GDM1 (cell line): ENCODE measurements at regions not wholly inside any gene's neighbourhood (a gene's known extent, or its start where the extent isn't known, plus 50 kb on each side); places are given as distances from the start of the nearest gene placed in this dataset.
"Not testable (repeated sequence)": the region's sequence is repeated elsewhere in the genome, so short reads cannot be mapped to it uniquely, and the experiment has no call there.

Experiments used
- DNase-seq: peaks from one replicate; lab custom pipeline; 2025; lab: John Stamatoyannopoulos, UW

GRCh38 chr6:131430531-131430930 lies 142.5 kb upstream of the ARG1 start:
- DNase-seq: no peak

GRCh38 chr6:131431718-131432117 lies 141.3 kb upstream of the ARG1 start:
- no peak for DNase-seq

- no peak for DNase-seq
Measured at GRCh38 chr6:131433927-131434326, 139.1 kb upstream of the ARG1 start.

GRCh38 chr6:131436358-131436757 lies 136.7 kb upstream of the ARG1 start:
- no peak for DNase-seq

- DNase-seq: no peak
Measured at GRCh38 chr6:131443014-131443413, 130.0 kb upstream of the ARG1 start.

GRCh38 chr6:131443514-131443913 lies 129.5 kb upstream of the ARG1 start:
- DNase-seq: no peak

GRCh38 chr6:131445356-131445755 lies 127.7 kb upstream of the ARG1 start:
- not testable (repeated sequence) for DNase-seq

GRCh38 chr6:131450861-131451260 lies 122.2 kb upstream of the ARG1 start:
- no peak for DNase-seq

- DNase-seq: no peak
Measured at GRCh38 chr6:131451321-131452144, 121.5 kb upstream of the ARG1 start.

- DNase-seq: no peak
Measured at GRCh38 chr6:131453803-131454202, 119.2 kb upstream of the ARG1 start.

GRCh38 chr6:131456565-131456964 lies 116.5 kb upstream of the ARG1 start:
- no peak for DNase-seq

- DNase-seq: no peak
Measured at GRCh38 chr6:131459005-131459404, 114.0 kb upstream of the ARG1 start.

- DNase-seq: no peak
Measured at GRCh38 chr6:131460614-131461000, 112.4 kb upstream of the ARG1 start.

GRCh38 chr6:131469130-131469529 lies 103.9 kb upstream of the ARG1 start:
- DNase-seq: no peak

GRCh38 chr6:131470534-131470933 lies 102.5 kb upstream of the ARG1 start:
- no peak for DNase-seq

- DNase-seq: no peak
Measured at GRCh38 chr6:131471331-131471730, 101.7 kb upstream of the ARG1 start.

GRCh38 chr6:131473303-131473702 lies 99.7 kb upstream of the ARG1 start:
- not testable (repeated sequence) for DNase-seq

GRCh38 chr6:131476362-131476761 lies 96.7 kb upstream of the ARG1 start:
- DNase-seq: no peak

GRCh38 chr6:131478740-131479211 lies 94.2 kb upstream of the ARG1 start:
- not testable (repeated sequence) for DNase-seq

GRCh38 chr6:131486608-131487007 lies 86.4 kb upstream of the ARG1 start:
- DNase-seq: no peak

- DNase-seq: no peak
Measured at GRCh38 chr6:131488780-131489179, 84.2 kb upstream of the ARG1 start.

GRCh38 chr6:131490441-131490840 lies 82.6 kb upstream of the ARG1 start:
- no peak for DNase-seq

- DNase-seq: no peak
Measured at GRCh38 chr6:131492932-131493573, 80.0 kb upstream of the ARG1 start.
